Fibroblast of the aortic adventitia (primary cell): ENCODE measurements at regions not wholly inside any gene's neighbourhood (a gene's known extent, or its start where the extent isn't known, plus 50 kb on each side); places are given as distances from the start of the nearest gene placed in this dataset.

Experiments
- DNase-seq: peaks from one replicate; pipeline ENCODE4 v3.0.0-alpha.2; 2010; ENCODE audit warnings: low read depth
- H3K4me3 ChIP-seq: 2 replicates; pipeline ENCODE4 v1.5.1; 2011; ENCODE audit warnings: low read depth, mild to moderate bottlenecking, control low read depth, low read length, moderate library complexity
- CTCF ChIP-seq: IDR thresholded peaks from 2 replicates; pipeline ENCODE4 v1.5.1; 2011; ENCODE audit warnings: mild to moderate bottlenecking, low read length, control low read depth, inconsistent platforms; ENCODE audit not compliant: insufficient read depth

- no peak overlapping the region for H3K4me3 ChIP-seq
- no peak for TF ChIP-seq CTCF
Observed at GRCh38 chr16:80350061-80350460, 190.7 kb upstream of the DYNLRB2 start.

GRCh38 chr16:80347900-80348299 lies 192.9 kb upstream of the DYNLRB2 start:
- DNase-seq = peak; percentile 7
- no peak overlapping the region for H3K4me3 ChIP-seq
- TF ChIP-seq CTCF = no peak

More at GRCh38 chr16:80350061-80350460, 190.7 kb upstream of the DYNLRB2 start:
- DNase-seq = no peak

- TF ChIP-seq CTCF = no peak
- no peak for DNase-seq
- no peak overlapping the region for H3K4me3 ChIP-seq
Observed at GRCh38 chr16:80347002-80347401, 193.8 kb upstream of the DYNLRB2 start.

GRCh38 chr16:80346111-80346632 lies 194.6 kb upstream of the DYNLRB2 start:
- TF ChIP-seq CTCF = no peak
- peak; percentile 2 for DNase-seq
- H3K4me3 ChIP-seq = no peak overlapping the region

DNA sequence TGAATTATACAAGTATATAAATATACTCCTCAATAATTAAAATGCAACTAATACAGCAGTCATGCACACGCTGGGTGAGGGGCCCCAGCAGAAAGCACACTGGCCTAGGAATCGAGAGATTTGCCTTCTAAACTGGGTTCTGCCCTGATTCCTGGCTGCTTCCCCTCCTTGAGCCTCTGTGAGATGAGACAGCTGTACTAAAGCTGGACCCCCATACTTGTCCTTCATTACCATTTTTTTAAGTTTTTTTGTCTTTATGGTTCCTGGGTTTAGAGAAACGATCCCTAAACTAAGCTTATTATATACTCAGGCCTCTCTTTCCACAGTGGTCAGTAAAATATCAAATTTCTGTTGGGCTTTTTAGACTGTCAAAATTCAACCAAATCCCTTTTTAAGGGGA lies 195.1 kb upstream of the DYNLRB2 start:
- H3K4me3 ChIP-seq = no peak overlapping the region
- no peak for TF ChIP-seq CTCF
- DNase-seq = no peak

DNA sequence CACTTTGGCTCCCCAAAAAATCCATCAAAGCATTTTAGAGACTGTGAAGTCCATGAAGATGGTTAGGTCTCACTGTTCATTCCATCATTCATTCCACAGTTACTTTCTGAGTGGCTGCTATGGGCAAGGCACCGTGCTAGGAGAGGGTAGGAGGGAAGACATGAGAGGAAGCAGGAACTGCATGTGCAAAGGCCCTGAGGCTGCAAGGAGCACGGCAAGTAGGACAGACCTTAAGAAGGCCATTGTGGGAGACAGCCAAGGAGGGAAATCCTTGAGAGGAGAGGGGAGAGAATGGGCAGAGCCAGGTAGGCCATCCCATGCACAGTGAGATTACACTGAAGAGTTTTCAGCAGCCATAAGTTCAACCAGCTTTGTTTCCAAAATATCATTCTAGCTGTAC lies 196.2 kb upstream of the DYNLRB2 start:
- no peak for TF ChIP-seq CTCF
- DNase-seq = no peak
- H3K4me3 ChIP-seq = no peak overlapping the region

GRCh38 chr16:80341263-80341662 lies 199.5 kb upstream of the DYNLRB2 start:
- no peak overlapping the region for H3K4me3 ChIP-seq
- no peak for DNase-seq
- TF ChIP-seq CTCF = no peak
